ENCODE measurements at regions not wholly inside any gene's neighbourhood (a gene's known extent, or its start where the extent isn't known, plus 50 kb on each side); places are given as distances from the start of the nearest gene placed in this dataset.

DNA sequence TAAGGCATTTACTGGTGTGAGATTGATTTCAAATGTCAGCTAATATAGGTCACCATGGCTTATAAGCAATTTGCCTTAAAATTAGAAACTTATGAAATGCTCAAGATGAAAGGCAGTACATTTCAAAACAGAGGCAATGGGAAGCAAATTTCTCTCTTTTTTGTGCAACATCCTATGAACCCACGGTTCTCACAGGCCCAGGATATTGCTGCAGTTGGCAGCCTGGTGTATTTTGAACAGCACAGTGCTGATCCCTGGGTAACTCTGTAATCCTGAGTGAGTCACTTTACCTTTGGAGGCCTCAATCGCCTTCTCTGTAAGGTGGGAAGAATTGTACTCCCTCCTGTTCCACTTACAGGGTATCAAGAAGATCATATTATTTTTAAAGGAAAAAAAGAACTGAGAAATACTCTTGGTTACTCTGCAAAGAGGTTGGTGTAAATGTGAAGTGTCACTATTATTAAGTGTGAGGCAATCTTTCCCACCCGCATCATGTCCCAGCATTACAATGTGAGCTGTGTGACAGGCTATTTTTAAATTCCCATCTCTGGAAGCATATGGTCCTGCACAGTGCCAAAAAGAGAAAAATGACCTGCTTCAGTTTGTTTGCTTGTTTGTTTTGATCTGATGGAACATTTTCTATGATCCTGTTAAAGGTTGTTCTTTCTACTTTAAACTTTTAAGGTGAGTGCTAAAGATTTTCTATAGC, 190.1 kb upstream of the LPP start:
- TF ChIP-seq, protein P1, sequence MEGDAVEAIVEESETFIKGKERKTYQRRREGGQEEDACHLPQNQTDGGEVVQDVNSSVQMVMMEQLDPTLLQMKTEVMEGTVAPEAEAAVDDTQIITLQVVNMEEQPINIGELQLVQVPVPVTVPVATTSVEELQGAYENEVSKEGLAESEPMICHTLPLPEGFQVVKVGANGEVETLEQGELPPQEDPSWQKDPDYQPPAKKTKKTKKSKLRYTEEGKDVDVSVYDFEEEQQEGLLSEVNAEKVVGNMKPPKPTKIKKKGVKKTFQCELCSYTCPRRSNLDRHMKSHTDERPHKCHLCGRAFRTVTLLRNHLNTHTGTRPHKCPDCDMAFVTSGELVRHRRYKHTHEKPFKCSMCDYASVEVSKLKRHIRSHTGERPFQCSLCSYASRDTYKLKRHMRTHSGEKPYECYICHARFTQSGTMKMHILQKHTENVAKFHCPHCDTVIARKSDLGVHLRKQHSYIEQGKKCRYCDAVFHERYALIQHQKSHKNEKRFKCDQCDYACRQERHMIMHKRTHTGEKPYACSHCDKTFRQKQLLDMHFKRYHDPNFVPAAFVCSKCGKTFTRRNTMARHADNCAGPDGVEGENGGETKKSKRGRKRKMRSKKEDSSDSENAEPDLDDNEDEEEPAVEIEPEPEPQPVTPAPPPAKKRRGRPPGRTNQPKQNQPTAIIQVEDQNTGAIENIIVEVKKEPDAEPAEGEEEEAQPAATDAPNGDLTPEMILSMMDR (conservative IDR thresholded peaks at IDR 0.05; ENCODE audit: low read depth, low read length), result no peak
- H3K4me3 ChIP-seq (ENCODE audit: low read depth, low read length), result no peak overlapping the region
- DNase-seq (ENCODE audit: low read depth), result no peak

DNA sequence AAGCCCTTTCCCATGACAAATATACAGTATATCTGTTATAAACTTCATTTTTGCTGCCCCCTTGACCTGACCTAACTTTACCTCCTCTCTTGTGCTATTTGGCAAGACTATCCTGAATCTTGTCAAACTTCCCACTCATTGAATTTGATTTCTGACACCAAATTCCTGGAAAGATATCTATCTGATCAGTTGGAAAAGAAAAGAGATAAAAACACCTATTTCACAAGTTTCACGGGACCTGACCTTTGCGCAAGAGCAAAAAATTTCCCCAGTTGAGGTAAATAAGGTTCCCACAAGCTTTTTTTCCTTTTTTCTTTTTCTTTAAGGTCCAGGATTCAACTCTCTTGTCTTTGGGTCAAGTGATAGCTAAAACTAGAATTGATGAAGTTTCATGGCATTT, 189.2 kb upstream of the LPP start:
- no peak for DNase-seq (ENCODE audit: low read depth)
- no peak overlapping the region for H3K4me3 ChIP-seq (ENCODE audit: low read depth, low read length)
- TF ChIP-seq, protein P1 (conservative IDR thresholded peaks at IDR 0.05; ENCODE audit: low read depth, low read length), result no peak

DNA sequence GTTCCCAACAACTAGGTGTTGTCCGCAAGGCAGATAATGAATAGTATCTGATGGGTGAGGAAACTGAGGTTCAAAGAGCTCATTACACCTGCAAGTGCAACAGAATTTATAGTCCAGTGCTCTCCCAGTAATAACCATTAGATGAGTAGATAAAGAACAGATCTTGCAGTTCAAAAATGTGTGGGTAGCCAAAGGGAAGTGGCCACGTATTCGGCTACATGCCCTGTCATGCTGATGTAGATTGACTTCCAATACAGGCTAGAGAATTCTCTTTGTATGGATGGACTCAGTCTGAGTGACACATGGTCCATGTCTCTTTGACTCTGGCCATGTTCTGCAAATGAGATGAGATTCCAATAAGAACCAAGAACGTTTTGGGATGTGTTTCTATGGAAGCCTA, 187.9 kb upstream of the LPP start:
- TF ChIP-seq, protein P1 (conservative IDR thresholded peaks at IDR 0.05; ENCODE audit: low read depth, low read length), result no peak
- no peak overlapping the region for H3K4me3 ChIP-seq (ENCODE audit: low read depth, low read length)
- no peak for DNase-seq (ENCODE audit: low read depth)

DNA sequence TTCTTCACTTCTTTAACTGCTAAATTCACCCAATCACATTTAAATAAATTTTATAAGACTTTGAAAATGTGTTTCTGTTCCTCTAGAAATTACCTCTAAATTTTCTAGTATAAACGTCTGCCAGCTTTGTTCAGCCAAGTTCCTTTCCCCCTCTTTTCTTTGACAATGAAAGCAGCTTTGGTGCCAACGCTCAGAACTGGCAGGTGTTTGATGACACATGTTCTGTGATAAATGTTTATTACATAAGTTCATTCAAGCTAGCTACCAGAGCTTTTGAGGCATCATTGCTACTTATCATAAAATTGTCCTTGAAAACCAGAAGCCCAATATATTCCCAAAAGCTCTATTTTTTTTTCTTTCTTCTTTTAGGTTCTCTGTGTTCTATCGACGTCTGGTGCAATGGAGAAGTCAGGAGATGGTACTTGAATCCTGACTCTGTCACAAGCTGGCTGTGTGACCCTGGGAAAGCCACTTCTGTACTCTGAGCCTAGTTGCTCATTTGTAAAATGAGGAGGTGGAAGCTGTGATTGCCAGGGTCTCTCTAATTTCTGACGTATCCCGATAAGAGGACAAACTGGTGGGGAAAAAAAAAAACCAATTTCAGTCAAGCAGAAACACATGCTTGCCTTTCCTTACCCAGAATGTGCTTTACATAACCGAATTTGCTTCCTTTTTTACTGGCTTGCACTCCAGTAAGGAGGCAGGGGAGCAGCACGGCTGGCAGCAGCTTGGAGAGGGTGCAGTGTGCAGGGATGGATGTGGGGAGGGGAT, 187.1 kb upstream of the LPP start:
- no peak for DNase-seq (ENCODE audit: low read depth)
- TF ChIP-seq, protein P1 (conservative IDR thresholded peaks at IDR 0.05; ENCODE audit: low read depth, low read length), result no peak
- no peak overlapping the region for H3K4me3 ChIP-seq (ENCODE audit: low read depth, low read length)

DNA sequence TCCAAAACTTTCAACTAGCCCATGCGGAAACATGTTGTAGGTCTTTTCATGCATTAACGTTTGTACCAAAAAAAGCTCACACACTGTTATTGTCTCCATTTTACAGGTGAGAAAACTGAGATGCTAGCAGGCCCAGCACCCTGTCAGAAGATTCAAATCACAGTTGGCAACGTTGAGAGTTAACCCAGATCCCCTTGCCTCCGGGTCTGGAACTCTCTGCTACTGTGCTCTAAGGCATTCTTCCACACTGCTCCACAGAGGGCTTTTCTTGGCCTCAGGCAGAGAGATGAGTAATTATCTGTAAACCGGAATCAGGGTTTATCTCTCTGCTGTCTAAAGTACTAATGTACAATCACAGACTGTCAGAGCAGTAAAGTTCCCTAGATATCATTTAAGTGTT, 186.0 kb upstream of the LPP start:
- H3K4me3 ChIP-seq (ENCODE audit: low read depth, low read length), result no peak overlapping the region
- TF ChIP-seq, protein P1 (conservative IDR thresholded peaks at IDR 0.05; ENCODE audit: low read depth, low read length), result no peak
- no peak for DNase-seq (ENCODE audit: low read depth)

DNA sequence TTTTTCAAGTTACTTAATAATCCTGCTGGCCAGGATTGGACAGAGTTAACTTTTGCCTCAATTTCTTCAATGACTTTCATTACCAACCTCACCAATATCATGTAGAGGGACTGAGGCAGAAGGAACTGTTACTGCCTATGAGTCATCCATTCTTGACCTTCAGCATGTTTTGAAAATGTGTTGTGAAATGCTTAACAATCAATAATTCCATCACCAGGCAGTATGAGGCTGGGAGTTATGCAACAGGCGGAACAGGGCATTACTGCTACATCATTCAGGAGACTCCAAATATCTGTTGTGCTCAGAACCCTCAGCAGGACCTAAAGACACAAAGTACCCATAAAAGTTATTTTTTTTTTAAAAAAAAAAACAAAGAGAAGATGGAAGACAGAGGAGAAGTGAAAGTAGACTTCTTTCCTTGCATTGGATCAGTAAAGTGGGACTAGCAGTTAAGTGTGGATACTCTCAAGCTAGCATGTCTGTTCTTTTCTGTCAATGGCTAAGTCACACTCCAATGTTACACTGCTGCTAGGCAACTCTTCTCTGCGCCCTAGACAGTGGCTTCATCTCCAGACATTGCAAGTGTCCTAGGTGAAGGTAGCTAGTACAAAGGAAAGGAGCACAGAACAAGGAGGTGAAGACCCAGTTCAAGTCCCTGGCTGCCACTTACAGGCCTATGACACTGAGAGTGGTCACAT, 184.9 kb upstream of the LPP start:
- H3K4me3 ChIP-seq (ENCODE audit: low read depth, low read length), result no peak overlapping the region
- peak; percentile 75 for DNase-seq (ENCODE audit: low read depth)
- TF ChIP-seq, protein P1 (conservative IDR thresholded peaks at IDR 0.05; ENCODE audit: low read depth, low read length), result no peak
